ENCODE measurements at regions not wholly inside any gene's neighbourhood (a gene's known extent, or its start where the extent isn't known, plus 50 kb on each side); places are given as distances from the start of the nearest gene placed in this dataset.

GRCh38 chr2:125572660-125573059 is 1083.3 kb upstream of the GYPC start:
- TF ChIP-seq CTCF (IDR thresholded peaks at IDR 0.05; ENCODE audit: low read depth, low read length, missing control alignments) = no peak
- no peak for DNase-seq (ENCODE audit: low read depth)
- no peak overlapping the region for H3K4me3 ChIP-seq (ENCODE audit: low read depth, low read length)

GRCh38 chr2:125573432-125573831 is 1082.5 kb upstream of the GYPC start:
- no peak for TF ChIP-seq CTCF (IDR thresholded peaks at IDR 0.05; ENCODE audit: low read depth, low read length, missing control alignments)
- no peak overlapping the region for H3K4me3 ChIP-seq (ENCODE audit: low read depth, low read length)
- DNase-seq (ENCODE audit: low read depth) = no peak

GRCh38 chr2:125576558-125576957 is 1079.4 kb upstream of the GYPC start:
- no peak overlapping the region for H3K4me3 ChIP-seq (ENCODE audit: low read depth, low read length)
- no peak for DNase-seq (ENCODE audit: low read depth)
- no peak for TF ChIP-seq CTCF (IDR thresholded peaks at IDR 0.05; ENCODE audit: low read depth, low read length, missing control alignments)

- DNase-seq (ENCODE audit: low read depth) = no peak
- TF ChIP-seq CTCF (IDR thresholded peaks at IDR 0.05; ENCODE audit: low read depth, low read length, missing control alignments) = no peak
Observed at GRCh38 chr2:125581557-125581956, 1074.4 kb upstream of the GYPC start.

GRCh38 chr2:125582516-125582915 is 1073.4 kb upstream of the GYPC start:
- no peak overlapping the region for H3K4me3 ChIP-seq (ENCODE audit: low read depth, low read length)
- no peak for DNase-seq (ENCODE audit: low read depth)
- no peak for TF ChIP-seq CTCF (IDR thresholded peaks at IDR 0.05; ENCODE audit: low read depth, low read length, missing control alignments)

More at GRCh38 chr2:125581557-125581956, 1074.4 kb upstream of the GYPC start:
- no peak overlapping the region for H3K4me3 ChIP-seq (ENCODE audit: low read depth, low read length)

GRCh38 chr2:125584732-125585131 is 1071.2 kb upstream of the GYPC start:
- H3K4me3 ChIP-seq (ENCODE audit: low read depth, low read length) = no peak overlapping the region
- TF ChIP-seq CTCF (IDR thresholded peaks at IDR 0.05; ENCODE audit: low read depth, low read length, missing control alignments) = no peak
- no peak for DNase-seq (ENCODE audit: low read depth)

- DNase-seq (ENCODE audit: low read depth) = no peak
- no peak overlapping the region for H3K4me3 ChIP-seq (ENCODE audit: low read depth, low read length)
- no peak for TF ChIP-seq CTCF (IDR thresholded peaks at IDR 0.05; ENCODE audit: low read depth, low read length, missing control alignments)
Observed at GRCh38 chr2:125588780-125589179, 1067.2 kb upstream of the GYPC start.
